PC-3 (cell line): ENCODE measurements at regions not wholly inside any gene's neighbourhood (a gene's known extent, or its start where the extent isn't known, plus 50 kb on each side); places are given as distances from the start of the nearest gene placed in this dataset.
A peak's percentile ranks its signal among the peaks of the same experiment; 100 is the strongest.
"Not testable (repeated sequence)": the region's sequence is repeated elsewhere in the genome, so short reads cannot be mapped to it uniquely, and the experiment has no call there.

Experiments
- ATAC-seq: fragments of 200-7000 bp; cut with Tn5 transposase; 2 replicates; pipeline ENCODE4 v1.9.1; 2020; ENCODE audit warnings: mild to moderate bottlenecking, moderate library complexity
- BruUV-seq: library from RNA; stranded (reverse); fragments of 400-500 nt; replicated peaks from 2 replicates; lab custom pipeline; 2021; lab: Mats Ljungman, UMichigan
- CTCF ChIA-PET: fragments of 300-600 bp; sonication (Branson Sonifier 250); formaldehyde crosslinking; loops from one replicate; lab custom pipeline; 2022; ENCODE audit warnings: antibody characterized with exemption; lab: Charles Lee
- POLR2A ChIA-PET: fragments of 300-600 bp; sonication (Branson Sonifier 250); formaldehyde crosslinking; loops from one replicate; lab custom pipeline; 2022; ENCODE audit warnings: antibody characterized with exemption; ENCODE audit not compliant: unreplicated experiment; lab: Charles Lee
- DNase-seq: peaks from one replicate; pipeline ENCODE4 v3.0.0-alpha.2; 2015
- H2AFZ ChIP-seq: fragments of 300-600 bp; sonication (generic); 2 replicates; pipeline ENCODE4 v1.6.0; 2016; ENCODE audit warnings: antibody characterized with exemption, low read length
- H3F3A ChIP-seq: fragments of 300-600 bp; sonication (generic); one replicate; pipeline ENCODE4 v1.6.0; 2017; ENCODE audit warnings: antibody characterized with exemption, low read length, control low read depth, mild to moderate bottlenecking; ENCODE audit not compliant: unreplicated experiment
- H3K27ac ChIP-seq: fragments of 300-600 bp; sonication (generic); 2 replicates; pipeline ENCODE4 v1.5.1; 2016; ENCODE audit warnings: mild to moderate bottlenecking, low read length
- H3K27me3 ChIP-seq: fragments of 300-600 bp; sonication (generic); 2 replicates; pipeline ENCODE4 v1.6.1; 2016; ENCODE audit warnings: low read length, mixed read lengths
- H3K36me3 ChIP-seq: fragments of 300-600 bp; sonication (generic); 2 replicates; pipeline ENCODE4 v1.6.1; 2016; ENCODE audit warnings: low read depth, mixed run types, low read length, mixed read lengths
- H3K4me1 ChIP-seq: fragments of 300-600 bp; sonication (generic); 2 replicates; pipeline ENCODE4 v1.5.1; 2016; ENCODE audit warnings: low read length; ENCODE audit not compliant: insufficient read depth
- H3K4me2 ChIP-seq: fragments of 300-600 bp; sonication (generic); 2 replicates; pipeline ENCODE4 v1.6.0; 2016; ENCODE audit warnings: low read length
- H3K4me3 ChIP-seq: fragments of 300-600 bp; sonication (generic); 2 replicates; pipeline ENCODE4 v1.5.1; 2016; ENCODE audit warnings: mild to moderate bottlenecking, low read length, mixed read lengths
- H3K79me2 ChIP-seq: fragments of 300-600 bp; sonication (generic); 2 replicates; pipeline ENCODE4 v1.6.1; 2017; ENCODE audit warnings: low read length, mixed read lengths
- H3K9ac ChIP-seq: fragments of 300-600 bp; sonication (generic); 2 replicates; pipeline ENCODE4 v1.6.0; 2016; ENCODE audit warnings: mild to moderate bottlenecking, low read length
- H3K9me2 ChIP-seq: fragments of 300-600 bp; sonication (generic); replicated peaks from 2 replicates; pipeline ENCODE4 v1.6.1; 2016; ENCODE audit warnings: mixed run types, low read length, mixed read lengths
- H3K9me3 ChIP-seq: fragments of 300-600 bp; sonication (generic); 2 replicates; pipeline ENCODE4 v1.6.1; 2016; ENCODE audit warnings: low read length, mixed read lengths
- H4K20me1 ChIP-seq: fragments of 300-600 bp; sonication (generic); 2 replicates; pipeline ENCODE4 v1.6.1; 2016; ENCODE audit warnings: low read length, mixed read lengths
- intact Hi-C: fragments of 100-400 bp; cut with micrococcal nuclease; formaldehyde crosslinking; loops from 2 replicates; pipeline ENCODE4 v1.9.0; 2023

GRCh38 chr21:7743940-7744339, 2777.4 kb upstream of the TPTE start:
- CTCF ChIA-PET, H4K20me1 ChIP-seq, DNase-seq, H3K36me3 ChIP-seq, H3K9me2 ChIP-seq, BruUV-seq, intact Hi-C loops, H3K4me2 ChIP-seq, H2AFZ ChIP-seq, H3K79me2 ChIP-seq, H3K27me3 ChIP-seq, POLR2A ChIA-PET, H3K4me1 ChIP-seq, H3K9ac ChIP-seq, H3K27ac ChIP-seq, H3F3A ChIP-seq, ATAC-seq, H3K4me3 ChIP-seq, H3K9me3 ChIP-seq: not testable (repeated sequence)

DNA sequence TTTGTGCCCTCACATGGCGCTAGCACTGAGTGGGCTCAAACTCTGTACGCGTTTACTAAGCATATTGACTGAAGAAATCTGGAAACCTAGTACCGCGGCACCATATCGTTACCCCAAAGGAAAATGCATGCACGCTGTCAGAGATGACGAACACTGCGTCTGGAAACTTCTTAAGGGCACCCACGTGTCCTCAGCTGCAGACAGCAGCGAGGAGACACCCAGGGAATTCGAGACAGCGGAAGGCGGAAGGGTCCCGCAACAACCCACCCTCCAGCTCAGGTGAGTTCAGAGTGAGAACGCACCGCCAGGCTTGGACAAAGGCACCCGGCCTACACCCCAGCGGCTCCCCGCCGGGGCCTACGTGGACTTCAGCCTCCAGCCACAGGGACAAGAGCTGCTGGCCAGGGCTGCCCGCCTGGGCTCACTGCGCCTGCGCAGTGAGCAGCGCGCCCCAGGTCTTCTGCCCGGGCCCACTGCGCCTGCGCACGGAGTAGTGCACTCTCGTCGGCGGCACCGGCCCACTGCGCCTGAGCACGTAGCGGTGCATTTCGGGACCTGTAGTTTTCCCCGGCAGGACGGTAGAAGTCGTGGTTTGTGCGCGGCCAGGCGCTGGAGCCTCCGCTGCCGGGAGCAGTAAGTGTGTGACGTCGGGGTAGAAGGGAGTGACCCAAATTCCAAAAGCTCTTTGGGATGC, 2776.8 kb upstream of the TPTE start:
- H2AFZ ChIP-seq, H3K9ac ChIP-seq, CTCF ChIA-PET, BruUV-seq, H4K20me1 ChIP-seq, H3K9me3 ChIP-seq, H3K4me1 ChIP-seq, H3K27ac ChIP-seq, H3K79me2 ChIP-seq, H3K4me3 ChIP-seq, H3K9me2 ChIP-seq, H3K36me3 ChIP-seq, H3K27me3 ChIP-seq, DNase-seq, intact Hi-C loops, H3F3A ChIP-seq, H3K4me2 ChIP-seq, POLR2A ChIA-PET: not testable (repeated sequence)
- ATAC-seq = peak; percentile 100

- H3K9me2 ChIP-seq, H3K27ac ChIP-seq, H4K20me1 ChIP-seq, H3K4me3 ChIP-seq, CTCF ChIA-PET, BruUV-seq, H3F3A ChIP-seq, DNase-seq, H2AFZ ChIP-seq, H3K79me2 ChIP-seq, H3K4me1 ChIP-seq, POLR2A ChIA-PET, H3K4me2 ChIP-seq, intact Hi-C loops, H3K36me3 ChIP-seq, H3K9ac ChIP-seq, H3K27me3 ChIP-seq, H3K9me3 ChIP-seq: not testable (repeated sequence)
- peak; percentile 61 for ATAC-seq
These were observed 2776.3 kb upstream of the TPTE start for GRCh38 chr21:7745100-7745450.

DNA sequence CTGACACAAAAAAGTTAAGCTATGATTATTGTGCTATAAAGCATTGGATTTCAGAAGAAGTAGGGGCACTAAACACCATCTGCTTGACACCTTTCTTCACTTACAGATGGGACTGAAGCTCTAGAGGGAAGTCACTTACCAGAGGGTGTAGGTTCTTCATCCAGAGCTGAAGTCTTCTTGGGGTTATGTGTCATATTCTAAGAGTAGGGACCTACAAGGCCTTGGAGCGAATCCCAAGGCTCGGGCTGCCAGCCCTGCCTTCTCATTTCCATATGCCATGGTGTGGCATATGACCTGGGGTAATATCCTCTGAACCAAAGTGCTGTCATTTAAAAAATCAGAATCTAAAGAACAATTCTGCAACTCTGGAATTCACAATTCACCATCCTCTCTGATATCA, 2773.4 kb upstream of the TPTE start:
- H3K9ac ChIP-seq, H3K4me1 ChIP-seq, BruUV-seq, CTCF ChIA-PET, H3K9me2 ChIP-seq, H3K9me3 ChIP-seq, H3K27ac ChIP-seq, H3K27me3 ChIP-seq, H3K4me2 ChIP-seq, POLR2A ChIA-PET, H3F3A ChIP-seq, H3K4me3 ChIP-seq, DNase-seq, H3K79me2 ChIP-seq, intact Hi-C loops, H2AFZ ChIP-seq, ATAC-seq, H3K36me3 ChIP-seq, H4K20me1 ChIP-seq: not testable (repeated sequence)

DNA sequence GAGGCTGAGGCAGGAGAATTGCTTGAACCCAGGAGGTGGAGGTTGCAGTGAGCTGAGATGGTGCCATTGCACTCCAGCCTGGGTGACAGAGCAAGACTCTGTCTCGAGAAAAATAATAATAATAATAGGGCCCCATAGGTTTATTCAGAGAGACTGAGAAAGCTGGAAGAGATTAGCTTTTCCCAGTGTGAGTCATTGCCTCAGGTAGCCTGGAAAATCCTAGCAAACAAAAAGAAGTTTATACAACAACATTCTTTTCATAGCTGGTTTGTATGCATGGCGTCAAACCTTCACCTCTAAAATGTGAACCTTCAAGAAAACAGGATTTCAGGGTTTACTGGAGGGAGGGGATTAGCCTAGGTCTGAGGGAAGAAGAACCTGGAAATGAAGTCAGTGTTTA, 2768.8 kb upstream of the TPTE start:
- H3K4me3 ChIP-seq, H3K9me2 ChIP-seq, DNase-seq, POLR2A ChIA-PET, H2AFZ ChIP-seq, H3K27me3 ChIP-seq, H3K27ac ChIP-seq, intact Hi-C loops, H3K9ac ChIP-seq, H3F3A ChIP-seq, H3K4me1 ChIP-seq, H3K9me3 ChIP-seq, H3K79me2 ChIP-seq, H3K4me2 ChIP-seq, H3K36me3 ChIP-seq, CTCF ChIA-PET, BruUV-seq, H4K20me1 ChIP-seq: not testable (repeated sequence)
- peak; percentile 68 for ATAC-seq

DNA sequence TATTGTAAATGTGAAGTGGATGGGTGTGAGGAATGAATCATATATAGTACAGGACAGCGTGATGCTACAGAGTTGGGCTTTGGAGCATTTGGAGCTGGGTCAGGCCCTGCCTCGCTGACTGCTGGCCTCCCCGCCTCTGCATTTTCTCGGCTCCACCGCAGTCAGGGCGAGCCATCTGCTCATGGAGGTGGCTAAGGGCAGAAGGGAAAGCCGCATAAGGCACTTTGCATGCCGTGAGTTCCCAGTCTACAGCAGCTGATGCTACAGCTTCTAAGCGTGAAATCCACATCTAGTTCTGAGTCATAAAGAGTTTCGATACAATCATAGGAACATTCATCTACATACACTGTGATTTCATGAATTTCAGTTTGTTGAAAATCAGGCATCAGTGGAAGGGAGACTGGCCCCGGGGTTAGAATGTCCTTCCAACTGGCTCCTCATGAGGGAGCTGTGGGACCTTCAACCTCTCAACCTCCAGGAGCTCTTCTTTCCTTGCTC, 2768.0 kb upstream of the TPTE start:
- H2AFZ ChIP-seq, H3K36me3 ChIP-seq, DNase-seq, H3K27ac ChIP-seq, H4K20me1 ChIP-seq, H3K9ac ChIP-seq, BruUV-seq, POLR2A ChIA-PET, CTCF ChIA-PET, ATAC-seq, H3K79me2 ChIP-seq, intact Hi-C loops, H3K9me2 ChIP-seq, H3F3A ChIP-seq, H3K9me3 ChIP-seq, H3K4me1 ChIP-seq, H3K27me3 ChIP-seq, H3K4me3 ChIP-seq, H3K4me2 ChIP-seq: not testable (repeated sequence)

DNA sequence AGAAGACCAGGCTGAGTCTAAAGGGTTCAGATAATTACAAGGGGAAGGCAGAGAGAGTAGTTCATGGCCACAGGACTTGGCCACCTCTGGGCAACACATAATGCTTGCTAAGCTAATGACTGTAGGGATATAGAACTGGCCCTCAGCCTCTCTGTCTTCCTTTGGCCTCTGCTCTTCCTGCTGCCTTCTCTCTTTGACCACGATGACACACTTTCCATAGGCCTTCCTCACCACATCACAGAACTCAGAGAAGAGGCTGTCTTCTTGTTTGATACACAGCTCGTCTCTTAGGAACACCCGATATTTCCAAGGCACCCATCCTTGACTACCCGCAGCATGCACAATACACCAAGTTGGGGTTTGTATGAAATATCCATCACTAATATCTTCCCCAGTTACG, 2751.4 kb upstream of the TPTE start:
- H3F3A ChIP-seq, CTCF ChIA-PET, H3K27ac ChIP-seq, H3K9me2 ChIP-seq, intact Hi-C loops, POLR2A ChIA-PET, H3K27me3 ChIP-seq, BruUV-seq, DNase-seq, H3K79me2 ChIP-seq, H4K20me1 ChIP-seq, H3K9me3 ChIP-seq, H2AFZ ChIP-seq, H3K36me3 ChIP-seq, H3K9ac ChIP-seq, H3K4me2 ChIP-seq, ATAC-seq, H3K4me3 ChIP-seq, H3K4me1 ChIP-seq: not testable (repeated sequence)
